ENCODE measurements at regions not wholly inside any gene's neighbourhood (a gene's known extent, or its start where the extent isn't known, plus 50 kb on each side); places are given as distances from the start of the nearest gene placed in this dataset.

DNA sequence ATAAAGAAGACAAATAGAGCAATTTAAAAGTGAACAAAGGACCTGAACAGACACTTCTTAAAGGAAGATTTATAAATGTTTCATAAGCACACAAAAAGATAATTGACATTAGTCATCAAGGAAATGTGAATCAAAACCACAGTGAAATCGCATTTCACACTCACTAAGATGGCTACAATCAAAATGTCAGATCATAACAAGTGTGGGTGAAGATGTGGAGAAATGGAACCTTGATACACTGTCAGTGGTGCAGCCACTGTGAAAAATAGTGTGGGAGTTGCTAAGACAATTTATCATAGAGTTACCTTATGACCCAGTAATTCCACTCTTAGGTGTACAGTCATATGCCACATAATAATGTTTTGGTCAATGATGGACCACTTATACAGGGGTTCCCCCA is 54.5 kb upstream of the HTR4 start:
- DNase-seq (ENCODE audit: low spot score), result no peak

DNA sequence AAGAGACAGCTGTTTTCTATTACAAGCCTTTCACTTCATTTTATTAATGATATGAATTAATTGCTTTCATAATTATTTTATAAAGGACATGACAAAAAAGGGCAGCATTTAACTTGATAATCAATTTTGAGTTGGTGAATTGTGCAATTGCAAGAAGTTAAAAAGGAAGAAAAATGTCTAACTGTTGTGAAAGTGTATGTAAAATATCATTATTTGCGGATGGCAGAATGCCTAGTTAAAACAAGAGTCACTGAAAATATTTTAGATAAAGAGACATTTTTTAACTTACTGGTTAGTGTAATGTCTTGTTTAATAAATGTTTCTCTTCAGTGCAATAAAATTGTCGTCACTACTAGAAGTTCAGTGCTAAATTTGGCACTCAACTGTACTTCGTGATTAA is 57.6 kb upstream of the HTR4 start:
- no peak for DNase-seq (ENCODE audit: low spot score)

DNA sequence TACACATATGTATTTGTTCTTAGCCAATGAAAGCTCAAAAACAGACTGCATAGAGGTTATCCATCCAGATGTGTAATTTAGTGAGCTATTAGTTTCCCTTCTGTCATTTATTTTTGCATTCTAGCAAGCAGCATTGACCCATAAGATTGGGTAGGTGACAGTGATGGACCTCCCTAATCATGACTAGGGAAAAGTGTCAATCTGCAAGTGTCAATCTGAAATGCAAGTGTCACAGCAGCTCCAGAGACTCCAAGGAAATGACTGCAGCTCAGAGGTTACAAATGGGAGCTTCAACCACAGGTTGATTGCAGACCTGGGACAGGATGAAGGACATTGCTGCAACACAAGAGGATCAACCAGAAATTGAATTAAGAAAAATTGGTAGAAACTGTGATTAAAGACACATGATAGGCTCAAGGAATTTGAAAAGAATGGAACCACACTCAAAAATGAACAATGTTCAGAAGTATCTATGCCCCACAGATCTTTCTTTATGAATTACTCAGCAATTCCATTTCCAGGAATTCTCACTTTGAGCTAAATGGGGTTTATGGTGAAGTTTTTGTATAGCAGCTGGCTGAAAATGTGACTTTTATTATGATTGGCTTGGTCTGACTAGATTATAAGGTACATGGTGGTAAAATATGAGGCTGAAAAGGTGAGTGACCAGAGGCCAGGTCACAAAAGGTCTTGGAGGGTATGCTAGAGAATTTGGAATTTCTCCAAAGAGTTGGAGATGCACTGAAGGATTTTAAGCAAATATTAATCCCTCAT is 59.6 kb upstream of the HTR4 start:
- no peak for DNase-seq (ENCODE audit: low spot score)

DNA sequence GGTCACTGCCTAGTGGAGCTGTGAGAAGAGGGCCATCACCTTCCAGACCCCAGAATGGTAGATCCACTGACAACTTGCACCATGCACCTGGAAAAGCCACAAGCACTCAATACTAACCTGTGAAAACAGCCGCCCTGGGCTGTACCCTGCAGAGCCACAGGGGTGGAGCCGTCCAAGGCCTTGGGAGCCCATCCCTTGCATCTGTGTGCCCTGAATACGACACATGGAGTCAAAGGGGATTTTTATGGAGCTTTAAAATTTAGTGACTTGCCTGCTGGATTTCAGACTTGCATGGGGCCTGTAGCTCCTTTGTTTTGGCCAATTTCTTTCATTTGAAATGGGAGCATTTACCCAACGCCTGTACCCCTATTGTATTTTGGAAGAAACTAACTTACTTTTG is 62.4 kb upstream of the HTR4 start:
- no peak for DNase-seq (ENCODE audit: low spot score)

DNA sequence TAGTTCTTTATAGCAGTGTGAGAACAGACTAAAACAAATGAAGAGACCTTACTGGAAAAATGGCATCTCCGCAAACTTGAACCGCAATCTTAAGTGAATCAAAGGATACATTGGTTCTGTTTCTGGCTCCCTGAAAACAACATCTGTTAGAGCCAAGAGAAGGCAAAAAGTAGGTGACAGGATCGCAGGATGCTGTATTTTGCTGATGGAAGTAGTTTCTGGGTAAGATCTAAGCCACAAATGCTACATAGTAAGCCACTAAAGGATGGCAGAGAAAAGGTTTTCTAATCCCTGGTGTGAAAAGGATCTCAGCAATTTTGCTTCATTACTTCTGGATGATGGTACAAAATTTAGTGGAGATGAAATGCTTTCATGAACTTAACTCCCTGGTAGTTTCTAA is 63.3 kb upstream of the HTR4 start:
- DNase-seq (ENCODE audit: low spot score), result no peak

DNA sequence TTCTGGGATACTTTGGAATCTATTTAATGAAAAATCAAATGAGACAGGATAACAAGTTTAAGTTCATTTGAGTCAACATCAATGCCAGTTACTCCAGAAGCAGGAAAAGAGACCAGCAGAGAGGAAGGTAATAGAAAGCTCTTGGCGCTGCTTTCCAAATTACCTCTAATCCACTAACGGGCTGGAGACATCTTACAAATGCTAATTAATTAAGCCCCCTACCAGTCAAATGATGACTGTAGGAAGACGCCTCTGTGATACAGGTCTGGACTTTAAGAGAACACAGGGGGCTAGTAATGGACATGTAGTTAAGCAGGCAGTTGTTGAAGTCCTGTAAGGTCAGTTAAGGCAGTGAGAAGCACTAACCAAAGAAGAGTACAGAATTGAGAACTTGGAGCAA is 65.3 kb upstream of the HTR4 start:
- no peak for DNase-seq (ENCODE audit: low spot score)

DNA sequence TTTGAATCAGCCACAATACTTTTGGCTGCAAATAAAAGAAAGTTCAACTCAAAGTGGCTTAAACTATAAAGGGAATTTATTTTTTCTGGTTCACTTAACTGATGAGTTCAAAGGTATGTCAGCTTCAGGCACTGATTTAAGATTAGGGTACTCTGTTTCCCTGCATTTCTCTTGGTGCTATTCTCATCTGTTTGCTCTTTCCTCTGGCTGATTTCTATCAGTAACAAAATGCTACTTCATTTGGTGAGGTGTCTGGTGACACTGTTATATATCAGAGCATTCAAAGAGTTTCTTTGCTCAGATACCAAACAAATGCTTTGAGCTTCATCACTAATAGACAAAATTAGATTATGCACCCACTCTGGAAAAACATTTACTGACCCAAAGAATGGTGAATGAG is 65.9 kb upstream of the HTR4 start:
- no peak for DNase-seq (ENCODE audit: low spot score)

DNA sequence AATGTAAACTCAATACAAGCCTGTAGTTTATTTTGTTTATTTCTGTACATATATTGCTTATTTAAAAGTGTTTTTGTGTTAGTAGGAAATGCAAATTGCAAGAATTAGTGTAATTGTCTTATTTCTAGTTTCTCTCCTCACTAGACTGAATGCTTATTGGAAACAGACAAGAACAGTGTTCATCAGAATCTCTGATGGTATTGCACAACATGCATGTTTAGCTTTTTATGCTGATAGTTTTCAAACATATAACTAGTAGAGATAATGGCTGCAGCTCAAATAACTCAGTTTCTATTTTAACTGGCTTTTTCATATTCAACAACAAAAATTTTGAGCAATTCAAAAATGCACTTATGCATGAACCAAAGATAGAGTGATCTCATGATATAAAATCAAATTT is 68.8 kb upstream of the HTR4 start:
- no peak for DNase-seq (ENCODE audit: low spot score)

DNA sequence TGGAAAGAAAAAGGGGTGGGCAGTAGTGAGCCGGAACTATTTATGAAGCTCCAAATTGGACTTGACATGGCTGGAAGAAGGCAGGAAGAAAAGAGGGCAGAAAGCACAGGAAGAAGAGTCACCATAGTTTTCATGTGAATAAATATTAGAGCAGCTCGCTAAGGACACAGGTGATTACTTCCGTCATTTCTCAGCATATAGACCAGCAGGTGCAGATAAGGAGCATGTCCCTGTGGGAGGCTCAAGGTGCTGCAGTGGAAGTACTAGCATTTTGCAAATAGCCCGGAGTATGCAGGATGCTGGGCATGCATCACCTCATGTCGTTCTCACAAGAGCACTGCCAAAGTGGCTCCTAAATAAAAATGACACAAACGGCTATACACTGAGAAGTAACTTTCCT is 71.3 kb upstream of the HTR4 start:
- no peak for DNase-seq (ENCODE audit: low spot score)

DNA sequence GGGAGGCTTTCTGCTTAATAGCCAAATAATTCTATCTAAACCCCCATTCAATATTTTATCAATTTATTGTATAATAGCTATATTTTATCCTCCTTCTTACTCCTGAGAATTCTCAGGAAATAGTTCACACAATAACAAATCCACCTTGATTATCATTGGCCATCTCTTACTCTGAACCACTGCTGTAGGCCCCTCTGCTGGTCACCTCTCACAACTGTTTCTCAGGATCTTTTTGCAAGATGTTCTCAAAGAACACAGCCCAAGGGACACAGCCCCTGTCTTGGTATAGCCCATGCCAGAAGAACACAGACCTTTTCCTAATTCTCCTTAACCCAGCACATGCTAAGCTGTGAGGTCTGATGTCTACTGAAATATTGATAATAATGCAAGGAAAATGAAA is 74.9 kb upstream of the HTR4 start:
- DNase-seq (ENCODE audit: low spot score), result no peak

DNA sequence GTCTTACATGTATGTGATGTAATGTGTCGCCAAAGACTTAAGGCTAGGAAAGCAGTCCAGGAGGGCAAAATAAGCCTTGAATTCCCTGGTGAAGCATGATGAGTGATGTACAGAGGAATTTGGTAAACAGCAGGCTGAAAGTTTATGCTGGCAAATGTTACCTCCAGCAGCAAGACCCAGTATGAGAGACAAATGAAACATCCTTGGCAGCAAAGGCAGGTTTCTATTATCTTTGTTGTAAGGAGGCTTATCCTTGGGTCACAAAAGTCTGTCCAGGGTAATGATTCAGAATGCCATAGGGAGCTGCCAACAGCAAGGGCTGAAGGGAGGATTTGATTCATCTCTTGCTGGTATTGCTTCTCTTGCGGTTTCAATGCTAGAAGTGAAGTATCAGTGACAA is 75.9 kb upstream of the HTR4 start:
- no peak for DNase-seq (ENCODE audit: low spot score)

DNA sequence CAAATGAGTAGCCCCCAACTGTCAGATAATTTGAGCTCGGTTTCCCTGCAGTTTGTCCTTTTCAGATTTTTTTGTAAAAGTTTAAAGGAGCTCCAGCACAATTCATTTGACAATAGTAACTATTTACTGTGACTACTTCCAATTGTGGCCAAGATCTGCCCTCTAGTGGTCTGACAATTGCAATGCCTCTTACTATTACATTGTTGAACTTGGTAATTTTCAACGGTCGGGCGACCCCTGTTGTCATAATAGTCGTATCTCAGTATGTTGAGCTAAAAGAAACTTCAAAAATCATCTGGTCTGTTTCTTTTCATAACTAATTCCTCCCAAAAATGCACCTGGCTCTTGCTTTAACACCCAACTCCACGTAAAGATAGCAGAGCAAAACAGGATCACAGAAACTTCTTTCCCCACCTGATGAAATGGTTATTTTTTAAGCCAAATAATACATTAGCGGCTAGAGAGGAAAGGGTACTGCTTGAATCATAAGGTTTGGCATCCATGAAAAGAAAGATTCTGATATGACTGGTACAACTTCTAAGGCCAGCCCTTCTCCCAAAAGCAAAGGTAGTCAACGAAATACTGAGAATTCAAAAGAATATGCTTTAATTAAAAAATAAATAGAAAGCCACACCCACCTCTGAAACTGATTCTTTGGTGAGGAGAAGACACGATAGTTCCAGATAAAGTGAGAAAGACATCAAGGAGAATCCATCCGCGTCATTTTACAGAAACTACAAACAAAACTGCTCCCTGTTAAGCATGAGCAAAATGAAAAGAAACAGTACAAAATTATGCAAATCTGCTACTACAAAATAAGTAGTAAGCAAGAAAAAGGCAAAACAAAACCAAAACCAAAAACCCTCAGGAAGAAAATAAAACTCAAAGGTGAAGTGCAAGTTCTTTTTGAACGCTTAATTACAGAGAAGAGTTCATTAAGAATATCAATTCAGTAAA is 76.9 kb upstream of the HTR4 start:
- peak; percentile 76 for DNase-seq (ENCODE audit: low spot score)

DNA sequence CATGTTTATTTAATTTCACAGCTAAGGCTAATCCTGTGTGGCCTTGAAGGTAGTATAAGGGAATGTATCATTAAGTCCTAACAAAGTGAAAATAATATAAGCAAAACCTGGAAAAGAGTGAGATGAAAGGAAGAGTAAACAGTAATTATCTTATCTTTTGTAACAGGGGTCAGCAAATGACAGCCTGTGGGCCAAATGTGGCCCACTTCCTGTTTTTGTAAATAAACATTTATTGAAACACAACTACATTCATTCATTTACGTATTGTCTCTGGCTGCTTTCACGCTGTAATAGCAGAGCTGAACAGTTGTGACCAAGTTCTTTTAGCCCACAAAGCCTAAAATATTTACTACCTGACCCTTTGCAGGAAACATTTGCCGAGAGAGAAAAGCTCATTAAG is 78.4 kb upstream of the HTR4 start:
- no peak for DNase-seq (ENCODE audit: low spot score)

DNA sequence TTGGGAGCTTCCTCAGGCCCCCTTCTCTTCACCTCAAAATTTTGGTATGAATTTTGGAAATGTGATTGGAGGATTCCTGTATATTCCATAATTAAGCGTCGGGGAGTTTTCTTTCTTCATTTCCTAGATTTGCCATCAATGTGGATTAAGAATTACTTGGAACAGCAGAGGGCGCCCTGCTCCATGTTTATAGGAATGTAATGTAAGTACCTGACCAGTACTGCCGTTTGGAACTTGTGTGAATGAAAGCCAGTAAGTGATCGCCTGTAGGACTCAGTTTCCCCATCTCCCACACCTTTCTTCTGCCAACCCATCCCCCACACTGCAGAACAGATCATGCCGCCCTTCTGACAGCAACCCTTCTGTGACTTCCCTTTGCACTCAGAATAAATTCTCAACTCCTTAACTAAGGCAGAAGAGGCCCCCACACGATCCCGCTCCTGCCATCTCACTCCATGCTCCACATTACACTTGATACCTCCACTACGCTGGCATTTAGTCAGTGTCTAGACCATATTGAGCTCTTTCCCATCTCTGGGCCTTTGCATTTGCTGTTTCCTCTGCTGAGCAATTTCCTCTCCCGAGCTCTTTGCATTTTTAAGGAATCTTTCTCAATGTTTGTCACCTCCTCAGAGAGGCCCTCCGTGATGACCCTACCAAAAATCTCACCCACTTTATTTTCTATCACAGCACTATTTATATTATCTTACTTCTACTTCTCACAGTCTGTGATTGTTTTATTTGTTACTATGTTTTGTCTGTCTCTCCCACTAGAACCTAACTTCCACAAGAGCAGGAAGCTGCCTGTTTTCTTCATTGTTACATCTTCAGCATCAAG is 79.5 kb upstream of the HTR4 start:
- peak; percentile 76 for DNase-seq (ENCODE audit: low spot score)

DNA sequence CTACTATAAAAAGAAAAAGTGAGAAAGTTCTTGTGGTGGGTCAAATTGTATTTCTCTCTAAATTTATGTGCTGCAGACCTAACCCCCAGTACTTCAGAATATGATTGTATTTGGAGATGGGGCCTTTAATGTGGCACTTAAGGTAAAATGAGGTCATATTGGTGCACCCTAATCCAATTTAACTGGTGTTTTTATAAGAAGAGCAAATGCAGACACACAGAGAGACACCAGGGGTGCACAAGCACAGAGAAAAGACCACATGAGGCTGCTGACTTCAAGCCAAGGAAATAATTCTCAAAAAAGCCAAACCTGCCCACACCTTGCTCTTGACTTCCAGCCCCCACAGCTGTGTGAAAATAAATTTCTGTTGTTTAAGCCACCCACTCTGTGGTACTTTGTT is 80.2 kb upstream of the HTR4 start:
- DNase-seq (ENCODE audit: low spot score), result peak; percentile 53

DNA sequence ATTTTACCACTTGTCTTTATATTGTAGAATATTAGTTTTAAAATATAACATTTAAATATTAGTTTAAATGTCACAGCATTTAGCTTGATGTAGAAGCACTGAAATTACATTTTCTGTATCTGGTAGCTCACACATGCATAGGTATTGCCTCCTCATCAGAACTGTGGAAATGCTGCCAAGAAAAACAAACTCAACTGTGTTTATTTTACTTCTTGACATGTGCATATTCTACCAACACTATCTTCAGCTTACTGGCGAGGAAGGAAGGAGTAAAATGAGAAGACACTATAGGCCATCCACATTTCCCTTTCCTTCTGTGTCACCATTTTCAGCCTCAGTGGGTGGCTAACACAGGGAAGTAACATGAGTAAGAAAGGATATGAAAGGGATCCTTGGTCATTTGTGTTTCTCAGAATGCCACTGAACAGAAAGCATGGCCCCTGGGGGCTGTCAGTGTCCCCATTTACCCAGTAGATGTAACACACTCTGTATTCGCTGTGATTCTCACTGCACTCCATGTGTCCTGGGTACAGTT is 81.0 kb upstream of the HTR4 start:
- no peak for DNase-seq (ENCODE audit: low spot score)

DNA sequence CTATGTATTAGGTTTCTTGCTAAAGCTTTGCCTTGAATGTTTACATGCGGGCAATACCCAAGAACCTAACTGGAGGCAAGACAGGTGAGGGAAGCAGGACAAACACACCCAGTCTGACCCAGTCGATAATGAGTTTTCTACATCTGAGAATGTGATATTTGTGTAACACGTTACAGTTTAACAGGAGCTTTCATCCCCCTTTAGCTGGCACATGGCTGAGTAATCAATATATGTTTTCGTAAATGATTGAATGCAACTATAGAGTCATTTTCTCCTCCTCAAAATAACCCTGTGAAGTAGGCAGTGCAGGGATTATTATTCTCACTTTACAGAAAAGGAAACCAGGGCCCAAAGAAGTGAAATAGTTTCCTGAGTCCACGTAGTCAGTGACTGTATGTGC is 84.7 kb upstream of the HTR4 start:
- no peak for DNase-seq (ENCODE audit: low spot score)

DNA sequence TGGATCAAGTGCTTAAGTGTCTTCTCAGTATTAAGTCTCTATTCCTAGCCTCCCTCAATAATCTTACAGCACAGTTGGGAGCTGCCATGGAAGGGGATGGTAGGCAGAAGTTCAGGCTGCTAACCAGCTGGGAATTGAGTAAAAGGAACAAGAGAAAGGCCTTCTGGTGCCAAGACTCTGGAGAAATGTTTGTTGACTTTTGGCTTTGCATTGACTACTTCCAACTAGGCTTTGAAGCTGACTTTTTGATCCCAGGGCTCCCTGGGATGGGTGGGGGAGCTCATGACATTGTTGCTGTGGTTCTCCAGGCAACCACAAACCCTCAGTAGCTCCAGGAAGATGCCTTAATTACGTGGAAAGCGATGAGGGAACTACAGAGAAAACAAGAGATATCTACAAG is 85.2 kb upstream of the HTR4 start:
- no peak for DNase-seq (ENCODE audit: low spot score)

DNA sequence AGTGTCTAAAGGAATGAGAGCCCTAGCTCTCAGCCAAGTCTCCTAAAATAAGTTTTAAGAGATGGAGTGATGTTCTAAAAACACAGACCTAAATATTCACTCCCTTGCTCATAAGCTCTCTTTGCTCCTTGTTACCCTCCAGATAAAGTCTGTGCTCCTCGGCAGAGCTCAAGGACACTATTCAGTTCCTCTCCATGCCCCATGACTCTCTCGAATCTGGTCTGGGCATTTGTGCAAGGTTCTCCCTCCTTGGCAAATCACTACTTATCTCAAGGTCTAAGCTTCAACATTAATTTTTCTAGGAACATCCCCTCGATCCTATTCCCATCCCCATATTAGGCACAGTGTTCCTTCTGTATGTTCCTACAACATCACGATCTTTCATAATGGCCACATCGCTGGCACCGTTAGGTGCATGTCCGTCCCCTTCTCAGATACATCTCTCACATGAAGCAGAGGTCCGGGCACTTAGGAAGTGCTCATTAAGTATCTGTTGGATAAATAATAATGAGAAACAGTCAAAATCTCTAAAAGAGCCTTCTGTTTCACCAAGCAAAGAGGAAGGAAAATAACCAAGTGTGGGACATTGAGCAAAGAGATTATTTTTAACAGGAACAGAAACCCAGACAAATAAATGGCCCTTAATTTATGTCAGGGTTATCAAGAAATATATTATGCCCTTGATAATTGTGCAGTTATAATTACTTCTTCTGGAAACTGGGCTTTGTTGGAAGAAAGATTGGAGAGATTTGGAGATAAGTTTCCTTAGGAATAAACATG is 85.9 kb upstream of the HTR4 start:
- no peak for DNase-seq (ENCODE audit: low spot score)

DNA sequence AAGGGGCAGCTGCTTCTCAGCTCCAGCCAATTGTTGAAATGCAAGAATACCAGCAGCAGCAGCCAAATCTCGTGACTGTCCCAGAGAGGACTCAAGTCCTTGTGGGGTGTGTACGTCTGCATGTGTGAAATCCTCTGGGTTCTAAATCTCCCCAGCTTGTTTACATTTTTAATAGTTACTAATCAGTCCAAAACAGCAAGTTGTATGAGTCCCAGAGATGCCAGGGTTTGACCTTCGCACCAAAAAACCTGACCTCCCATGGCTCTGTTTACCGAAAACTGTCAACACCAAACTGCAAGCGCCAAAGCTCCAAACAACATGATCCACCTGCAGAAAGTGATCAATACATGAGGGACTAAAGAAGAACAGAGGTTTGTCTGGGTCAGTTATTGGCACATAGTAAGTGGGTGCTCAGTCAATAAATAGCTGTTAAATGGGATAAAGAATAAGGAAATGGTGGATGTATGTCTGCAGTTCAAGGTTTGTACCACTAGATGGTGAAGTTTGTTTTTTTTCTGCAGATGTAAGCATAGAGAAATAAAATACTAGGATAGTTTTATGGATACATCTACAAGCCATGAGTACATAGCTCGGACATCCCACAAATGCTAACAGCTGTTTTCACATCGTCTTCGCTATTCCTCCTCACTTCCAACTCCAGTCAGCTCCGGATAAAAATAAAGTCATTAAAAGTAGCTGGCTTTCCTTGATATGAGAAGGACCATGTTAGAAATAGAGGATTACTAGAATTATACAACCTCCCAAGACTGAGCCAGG is 85.3 kb upstream of the ADRB2 start:
- DNase-seq (ENCODE audit: low spot score), result peak; percentile 39
